Esophagus squamous epithelium (tissue), 4 donors: ENCODE measurements at regions not wholly inside any gene's neighbourhood (a gene's known extent, or its start where the extent isn't known, plus 50 kb on each side); places are given as distances from the start of the nearest gene placed in this dataset.

Source experiments
- POLR2A ChIP-seq, 4 donors: fragments of 450-650 bp; IDR thresholded peaks; one replicate each; pipeline ENCODE4 v1.6.1; 2017; ENCODE audit warnings: antibody characterized with exemption in 4 of 4, mild to moderate bottlenecking in 4 of 4, moderate library complexity in 3 of 4
- TF ChIP-seq, protein P1 (sequence below), 6 experiments: fragments of 450-650 bp in 4 of 6; fragments of 200-600 bp in 2 of 6; sonication (generic) in 2 of 6; IDR thresholded peaks; one replicate each; pipeline ENCODE4 v1.5.1; 2016 to 2019; ENCODE audit warnings: antibody characterized with exemption in 6 of 6, mild to moderate bottlenecking in 4 of 6, moderate library complexity in 4 of 6

DNA sequence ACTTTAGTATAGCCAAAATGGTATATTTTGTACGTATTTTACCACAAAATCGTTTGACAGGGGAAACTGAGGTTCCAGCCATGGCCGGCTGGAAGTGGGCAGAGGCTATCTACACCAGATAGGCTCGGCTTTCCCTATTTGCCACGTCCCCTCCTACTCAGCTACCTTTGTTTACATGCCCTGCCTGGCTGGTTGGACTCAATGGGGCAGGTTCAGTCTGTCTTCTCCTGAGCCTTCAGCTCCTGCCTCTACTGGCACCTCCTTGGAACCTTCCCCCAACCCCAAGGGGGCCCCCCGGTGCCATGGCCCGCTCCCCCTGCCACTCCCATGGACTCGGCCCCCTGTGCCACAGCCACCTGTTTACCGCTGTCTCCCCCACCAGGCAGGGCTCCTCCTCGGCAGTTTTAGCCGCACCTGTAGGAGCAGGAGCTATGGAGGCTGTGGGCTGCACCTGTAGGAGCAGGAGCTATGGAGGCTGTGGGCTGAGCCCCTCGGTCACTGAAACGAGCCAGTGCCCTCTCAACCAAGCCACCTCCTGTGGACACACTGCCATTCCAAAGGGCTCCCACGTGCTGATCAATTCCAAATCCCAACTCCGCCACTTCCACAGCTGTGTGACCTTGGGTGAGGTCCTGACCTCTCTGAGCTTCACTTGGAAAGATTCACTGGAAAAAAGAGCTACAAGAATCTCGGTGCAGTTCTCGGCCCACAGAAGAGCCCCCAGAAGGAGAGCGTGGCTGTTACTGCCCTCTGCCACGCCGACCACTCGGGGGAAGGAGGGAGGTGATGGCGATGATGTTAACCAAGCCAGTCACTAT lies 62.2 kb downstream of the NCOR2 start:
- TF ChIP-seq, protein P1, sequence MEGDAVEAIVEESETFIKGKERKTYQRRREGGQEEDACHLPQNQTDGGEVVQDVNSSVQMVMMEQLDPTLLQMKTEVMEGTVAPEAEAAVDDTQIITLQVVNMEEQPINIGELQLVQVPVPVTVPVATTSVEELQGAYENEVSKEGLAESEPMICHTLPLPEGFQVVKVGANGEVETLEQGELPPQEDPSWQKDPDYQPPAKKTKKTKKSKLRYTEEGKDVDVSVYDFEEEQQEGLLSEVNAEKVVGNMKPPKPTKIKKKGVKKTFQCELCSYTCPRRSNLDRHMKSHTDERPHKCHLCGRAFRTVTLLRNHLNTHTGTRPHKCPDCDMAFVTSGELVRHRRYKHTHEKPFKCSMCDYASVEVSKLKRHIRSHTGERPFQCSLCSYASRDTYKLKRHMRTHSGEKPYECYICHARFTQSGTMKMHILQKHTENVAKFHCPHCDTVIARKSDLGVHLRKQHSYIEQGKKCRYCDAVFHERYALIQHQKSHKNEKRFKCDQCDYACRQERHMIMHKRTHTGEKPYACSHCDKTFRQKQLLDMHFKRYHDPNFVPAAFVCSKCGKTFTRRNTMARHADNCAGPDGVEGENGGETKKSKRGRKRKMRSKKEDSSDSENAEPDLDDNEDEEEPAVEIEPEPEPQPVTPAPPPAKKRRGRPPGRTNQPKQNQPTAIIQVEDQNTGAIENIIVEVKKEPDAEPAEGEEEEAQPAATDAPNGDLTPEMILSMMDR (IDR thresholded peaks at IDR 0.05): no peak
- no peak for TF ChIP-seq POLR2A (IDR thresholded peaks at IDR 0.05)
